SU-DHL-6 (cell line): ENCODE measurements at regions not wholly inside any gene's neighbourhood (a gene's known extent, or its start where the extent isn't known, plus 50 kb on each side); places are given as distances from the start of the nearest gene placed in this dataset.

Source experiments
- CTCF ChIP-seq: fragments of 200-600 bp; sonication (generic); IDR thresholded peaks from one replicate; pipeline ENCODE4 v1.5.1; 2017; ENCODE audit warnings: antibody characterized with exemption, mild to moderate bottlenecking, low read length, moderate library complexity; ENCODE audit not compliant: insufficient read depth, poor library complexity, severe bottlenecking
- EZH2phosphoT487 ChIP-seq: fragments of 200-600 bp; sonication (generic), shearing (Covaris generic); conservative IDR thresholded peaks from 2 replicates; pipeline ENCODE4 v1.6.1; 2018; ENCODE audit warnings: mild to moderate bottlenecking, antibody characterized with exemption, low read length, moderate library complexity, mixed read lengths

DNA sequence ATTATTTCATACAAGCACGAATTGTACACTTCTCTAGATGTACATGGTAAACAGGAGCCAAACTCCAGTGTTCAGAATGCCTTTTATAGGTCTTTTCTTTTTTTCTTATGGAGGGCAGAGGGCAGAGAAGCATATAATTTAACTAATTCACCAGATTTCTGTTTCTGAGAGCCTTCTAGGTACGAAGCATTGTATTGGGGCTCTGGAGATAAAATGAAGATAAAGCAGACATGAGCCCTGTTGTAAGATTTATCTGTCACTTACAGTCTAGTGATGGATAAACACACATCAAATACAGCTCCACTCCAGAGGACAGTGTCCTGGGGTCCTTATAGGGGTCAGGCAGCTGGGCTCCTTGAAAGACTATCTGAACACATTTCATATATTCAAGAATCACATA lies 265.5 kb downstream of the SKAP2 start:
- TF ChIP-seq CTCF (no peak), EZH2phosphoT487 (no peak)
